HepG2 (cell line): ENCODE measurements at regions not wholly inside any gene's neighbourhood (a gene's known extent, or its start where the extent isn't known, plus 50 kb on each side); places are given as distances from the start of the nearest gene placed in this dataset.

Experiments
- ATAC-seq: fragments of 200-7000 bp; cut with Tn5 transposase; 3 replicates; pipeline ENCODE4 v1.9.1; 2020; ENCODE audit warnings: mild to moderate bottlenecking, moderate library complexity
- BruUV-seq: library from RNA; stranded (reverse); fragments of 400-500 nt; replicated peaks from 2 replicates; lab custom pipeline; 2021; lab: Mats Ljungman, UMichigan
- CTCF ChIA-PET: fragments of 300-600 bp; formaldehyde crosslinking; extraction: SDS; loops from one replicate; lab custom pipeline; 2021; ENCODE audit warnings: low total read pairs, inconsistent platforms, low intra/inter-chr PET ratio; lab: Yijun Ruan, JAX
- POLR2A ChIA-PET: fragments of 350-600 bp; sonication (Branson Sonifier 250); formaldehyde crosslinking; loops from one replicate; lab custom pipeline; 2020; ENCODE audit warnings: antibody characterized with exemption, inconsistent platforms; lab: Yijun Ruan, JAX
- DNase-seq: peaks from one replicate; pipeline ENCODE4 v3.0.0-alpha.2; 2015; ENCODE audit warnings: low spot score
- FAIRE-seq: peaks from 3 replicates; lab custom pipeline; 2011; peaks lifted over from hg19 to GRCh38; lab: Jason Lieb, UNC
- H2AFZ ChIP-seq: one replicate; pipeline ENCODE4 v1.6.1; 2011; ENCODE audit warnings: low read length, inconsistent platforms
- H3K27ac ChIP-seq: fragments of 300-600 bp; 3 replicates; pipeline ENCODE4 v1.8.0; 2011; ENCODE audit warnings: mixed run types, mild to moderate bottlenecking, mixed read lengths, low read length, inconsistent platforms; ENCODE audit not compliant: insufficient read depth; ENCODE audit errors: extremely low read length
- H3K27me3 ChIP-seq, 2 experiments: fragments of 200-600 bp in 1 of 2; 2 replicates in 1 of 2; 3 replicates in 1 of 2; pipeline versions ENCODE4 v1.6.0 to v1.8.0; 2011; ENCODE audit warnings: low read length in 2 of 2, mild to moderate bottlenecking in 2 of 2, moderate library complexity in 2 of 2, inconsistent platforms in 1 of 2; ENCODE audit not compliant: insufficient read depth in 2 of 2, control insufficient read depth in 1 of 2
- H3K36me3 ChIP-seq, 2 experiments: fragments of 200-600 bp in 1 of 2; replicated peaks in 1 of 2; 2 replicates in 1 of 2; 3 replicates in 1 of 2; pipeline versions ENCODE4 v1.5.1 to v1.8.0; 2011; ENCODE audit warnings: low read length in 2 of 2, inconsistent platforms in 1 of 2; ENCODE audit not compliant: insufficient read depth in 2 of 2, control insufficient read depth in 1 of 2
- H3K4me1 ChIP-seq: 2 replicates; pipeline ENCODE4 v1.5.1; 2012; ENCODE audit warnings: low read length, inconsistent platforms; ENCODE audit not compliant: insufficient read depth
- H3K4me2 ChIP-seq: 2 replicates; pipeline ENCODE4 v1.6.0; 2011; ENCODE audit warnings: low read depth, low read length, inconsistent platforms
- H3K4me3 ChIP-seq, 3 experiments: fragments of 200-600 bp in 1 of 3; sonication (generic), shearing (Covaris generic) in 1 of 3; replicated peaks in 1 of 3; 2 replicates each; pipeline ENCODE4 v1.5.1; 2011 to 2016; ENCODE audit warnings: low read length in 3 of 3, inconsistent platforms in 2 of 3, low read depth in 2 of 3, mild to moderate bottlenecking in 2 of 3, control low read depth in 1 of 3, mixed read lengths in 1 of 3; ENCODE audit not compliant: insufficient read depth in 1 of 3
- H3K79me2 ChIP-seq: one replicate; pipeline ENCODE4 v1.6.1; 2011; ENCODE audit warnings: low read length, inconsistent platforms; ENCODE audit not compliant: insufficient read depth
- H3K9ac ChIP-seq: 2 replicates; pipeline ENCODE4 v1.6.0; 2011; ENCODE audit warnings: mild to moderate bottlenecking, low read depth, low read length, inconsistent platforms; ENCODE audit not compliant: insufficient read depth
- H3K9me3 ChIP-seq: 2 replicates; pipeline ENCODE4 v1.5.1; 2012; ENCODE audit warnings: mild to moderate bottlenecking, low read length
- H4K20me1 ChIP-seq: 2 replicates; pipeline ENCODE4 v1.6.0; 2011; ENCODE audit warnings: inconsistent platforms, mild to moderate bottlenecking, low read length, moderate library complexity; ENCODE audit not compliant: insufficient read depth
- FOXM1 ChIP-seq: sonication (generic); formaldehyde crosslinking; IDR thresholded peaks from 2 replicates; pipeline ENCODE4 v1.5.0; 2020; ENCODE audit warnings: missing genetic modification reagents
- MIXL1 ChIP-seq: IDR thresholded peaks from 2 replicates; pipeline ENCODE4 v1.6.1; 2016
- YEATS4 ChIP-seq: sonication (generic); formaldehyde crosslinking; IDR thresholded peaks from 2 replicates; pipeline ENCODE4 v1.4.0; 2020; ENCODE audit warnings: missing genetic modification reagents, borderline replicate concordance
- ZMYM4 ChIP-seq: sonication (generic); formaldehyde crosslinking; IDR thresholded peaks from 2 replicates; pipeline ENCODE4 v1.8.1; 2023; ENCODE audit warnings: mild to moderate bottlenecking, missing genetic modification reagents
- ZNF350 ChIP-seq: sonication (generic); formaldehyde crosslinking; IDR thresholded peaks from 2 replicates; pipeline ENCODE4 v1.4.0; 2020; ENCODE audit warnings: mild to moderate bottlenecking, low read depth, missing genetic modification reagents, borderline replicate concordance
- ZNF768 ChIP-seq: sonication (generic); formaldehyde crosslinking; IDR thresholded peaks from 2 replicates; pipeline ENCODE4 v1.4.0; 2020; ENCODE audit warnings: missing genetic modification reagents
- WGBS: methylation state at CpG from one replicate; pipeline ENCODE4 v1.1.6; 2017; ENCODE audit warnings: low lambda C conversion rate; 5-methylcytosine and 5-hydroxymethylcytosine counted together
- in situ Hi-C: cut with HindIII; loops from 2 replicates; pipeline ENCODE4 v1.10.0; 2017; ENCODE audit warnings: low pct_unique_long_range_greater_than_20kb; ENCODE audit not compliant: extremely low pct_ligation_motif_present
- intact Hi-C: fragments of 100-400 bp; cut with micrococcal nuclease; formaldehyde crosslinking; loops from one replicate; pipeline ENCODE4 v1.10.0; 2022; ENCODE audit not compliant: unreplicated experiment
- TF ChIP-seq, protein P1 (sequence below): sonication (generic); formaldehyde crosslinking; IDR thresholded peaks from 2 replicates; pipeline ENCODE4 v1.4.0; 2020; ENCODE audit warnings: mild to moderate bottlenecking, missing genetic modification reagents
- TF ChIP-seq, protein P2 (sequence below): IDR thresholded peaks from 2 replicates; pipeline ENCODE4 v1.6.1; 2018; ENCODE audit warnings: missing genetic modification reagents
- TF ChIP-seq, protein P3 (sequence below): sonication (generic); formaldehyde crosslinking; IDR thresholded peaks from 2 replicates; pipeline ENCODE4 v1.5.0; 2020; ENCODE audit warnings: mild to moderate bottlenecking, missing genetic modification reagents, borderline replicate concordance
- TF ChIP-seq, protein P4 (sequence below): sonication (generic); formaldehyde crosslinking; IDR thresholded peaks from 2 replicates; pipeline ENCODE4 v1.4.0; 2020; ENCODE audit warnings: missing genetic modification reagents

DNA sequence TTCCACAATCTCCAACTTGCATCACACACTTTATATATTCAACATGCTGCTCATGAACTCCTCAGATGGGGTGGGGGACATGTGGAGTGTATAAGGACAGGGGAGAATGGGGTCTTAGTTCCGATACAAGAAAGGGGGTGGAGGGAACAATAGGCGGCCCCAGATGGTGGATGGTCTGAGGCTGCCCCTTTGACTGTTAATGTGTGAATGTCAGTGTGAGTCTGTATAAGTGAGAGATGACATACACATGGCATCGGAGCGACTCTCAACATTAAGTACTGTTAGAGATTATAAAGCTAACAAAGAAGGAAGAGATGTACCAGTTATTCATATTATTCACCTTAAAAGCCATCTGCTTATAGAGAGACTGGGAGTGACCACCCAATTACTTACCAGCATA, 193.1 kb downstream of the AXIN2 start:
- ATAC-seq (no peak), DNase-seq (no peak), FAIRE-seq (no peak)
- Histone ChIP-seq H3K27me3 (peaks cover 5 to 42% of the 10 kb centered on the region in 2 experiments; a peak in 3 of 5 replicates), H3K4me3 (no peak overlapping the region), H3K27ac (no peak overlapping the region), H4K20me1 (no peaks in the 10 kb centered on the region), H3K9ac (no peak overlapping the region), H3K79me2 (no peaks in the 10 kb centered on the region), H3K36me3 (no peaks in the 10 kb centered on the region), H2AFZ (no peak overlapping the region), H3K4me1 (peaks cover 13% of the 10 kb centered on the region), H3K4me2 (no peak overlapping the region), H3K9me3 (no peaks in the 10 kb centered on the region)
- CTCF ChIA-PET: no interaction called here
- TF ChIP-seq FOXM1 (CRISPR knock-in tag): no peak
- TF ChIP-seq, protein P1, sequence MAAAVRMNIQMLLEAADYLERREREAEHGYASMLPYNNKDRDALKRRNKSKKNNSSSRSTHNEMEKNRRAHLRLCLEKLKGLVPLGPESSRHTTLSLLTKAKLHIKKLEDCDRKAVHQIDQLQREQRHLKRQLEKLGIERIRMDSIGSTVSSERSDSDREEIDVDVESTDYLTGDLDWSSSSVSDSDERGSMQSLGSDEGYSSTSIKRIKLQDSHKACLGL (CRISPR knock-in tag): no peak
- intact Hi-C loops (no loop called here), in situ Hi-C loops (no loop called here)
- WGBS: 75% methylated on average over 4 of the region's 4 CpGs
- POLR2A ChIA-PET: no interaction called here
- BruUV-seq: no TSS peak

DNA sequence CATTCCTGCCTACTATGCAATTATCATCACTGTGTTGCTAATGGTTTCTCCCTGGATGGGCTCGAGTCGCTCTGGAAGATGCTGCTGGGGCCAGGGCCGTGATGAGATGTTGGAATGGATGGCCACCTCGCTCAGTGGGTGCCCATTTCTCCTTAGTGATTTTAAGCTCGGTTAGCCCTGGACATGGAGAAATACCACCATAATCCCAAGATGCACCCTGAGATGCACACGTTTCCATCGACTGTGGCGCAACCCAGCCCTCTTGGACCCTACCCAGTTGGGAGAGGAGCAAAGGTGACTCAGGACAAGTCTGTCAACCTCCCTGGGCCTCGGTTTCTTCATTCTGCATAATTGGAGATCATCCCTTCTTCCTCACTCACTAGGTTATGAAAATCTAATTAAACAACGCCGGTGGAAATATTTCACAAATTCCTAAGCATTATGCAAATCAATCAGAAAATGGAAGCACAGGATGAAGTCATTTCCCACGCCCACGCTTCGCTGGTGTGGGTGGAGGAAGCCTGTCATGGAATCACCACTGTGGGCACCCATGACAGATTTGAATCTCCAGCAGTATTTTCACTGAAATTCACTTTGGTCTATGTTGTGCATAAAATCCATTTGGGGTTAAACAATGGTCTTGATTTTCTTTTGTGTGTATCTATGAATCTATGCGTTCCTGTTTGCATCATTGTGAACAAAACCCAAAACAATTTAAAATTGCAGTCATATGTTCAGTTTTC, 195.2 kb downstream of the AXIN2 start:
- no peak overlapping the region for H3K27ac ChIP-seq
- DNase-seq (no peak), ATAC-seq (no peak), FAIRE-seq (no peak)
- in situ Hi-C loops (no loop called here), intact Hi-C loops (no loop called here)
- no peaks in the 10 kb centered on the region for H3K9me3 ChIP-seq
- CTCF ChIA-PET: no interaction called here
- H3K79me2 ChIP-seq: no peaks in the 10 kb centered on the region
- no peaks in the 10 kb centered on the region for H3K36me3 ChIP-seq
- POLR2A ChIA-PET: no interaction called here
- H3K4me3 ChIP-seq: no peak overlapping the region
- H3K9ac ChIP-seq: no peak overlapping the region
- BruUV-seq: no TSS peak
- H3K4me1 ChIP-seq: peaks cover 13% of the 10 kb centered on the region
- no peak overlapping the region for H2AFZ ChIP-seq
- no peak overlapping the region for H3K4me2 ChIP-seq
- H4K20me1 ChIP-seq: no peaks in the 10 kb centered on the region
- peaks cover 3 to 29% of the 10 kb centered on the region in 2 experiments for H3K27me3 ChIP-seq
- WGBS: 53% methylated on average over 15 of the region's 15 CpGs
- TF ChIP-seq, protein P2, sequence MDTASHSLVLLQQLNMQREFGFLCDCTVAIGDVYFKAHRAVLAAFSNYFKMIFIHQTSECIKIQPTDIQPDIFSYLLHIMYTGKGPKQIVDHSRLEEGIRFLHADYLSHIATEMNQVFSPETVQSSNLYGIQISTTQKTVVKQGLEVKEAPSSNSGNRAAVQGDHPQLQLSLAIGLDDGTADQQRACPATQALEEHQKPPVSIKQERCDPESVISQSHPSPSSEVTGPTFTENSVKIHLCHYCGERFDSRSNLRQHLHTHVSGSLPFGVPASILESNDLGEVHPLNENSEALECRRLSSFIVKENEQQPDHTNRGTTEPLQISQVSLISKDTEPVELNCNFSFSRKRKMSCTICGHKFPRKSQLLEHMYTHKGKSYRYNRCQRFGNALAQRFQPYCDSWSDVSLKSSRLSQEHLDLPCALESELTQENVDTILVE (CRISPR knock-in tag): no peak
- TF ChIP-seq ZNF350 (no peak), MIXL1 (CRISPR knock-in tag) (no peak), ZNF768 (CRISPR knock-in tag) (no peak), ZMYM4 (CRISPR knock-in tag) (no peak), YEATS4 (CRISPR knock-in tag) (no peak)
- TF ChIP-seq, protein P3, sequence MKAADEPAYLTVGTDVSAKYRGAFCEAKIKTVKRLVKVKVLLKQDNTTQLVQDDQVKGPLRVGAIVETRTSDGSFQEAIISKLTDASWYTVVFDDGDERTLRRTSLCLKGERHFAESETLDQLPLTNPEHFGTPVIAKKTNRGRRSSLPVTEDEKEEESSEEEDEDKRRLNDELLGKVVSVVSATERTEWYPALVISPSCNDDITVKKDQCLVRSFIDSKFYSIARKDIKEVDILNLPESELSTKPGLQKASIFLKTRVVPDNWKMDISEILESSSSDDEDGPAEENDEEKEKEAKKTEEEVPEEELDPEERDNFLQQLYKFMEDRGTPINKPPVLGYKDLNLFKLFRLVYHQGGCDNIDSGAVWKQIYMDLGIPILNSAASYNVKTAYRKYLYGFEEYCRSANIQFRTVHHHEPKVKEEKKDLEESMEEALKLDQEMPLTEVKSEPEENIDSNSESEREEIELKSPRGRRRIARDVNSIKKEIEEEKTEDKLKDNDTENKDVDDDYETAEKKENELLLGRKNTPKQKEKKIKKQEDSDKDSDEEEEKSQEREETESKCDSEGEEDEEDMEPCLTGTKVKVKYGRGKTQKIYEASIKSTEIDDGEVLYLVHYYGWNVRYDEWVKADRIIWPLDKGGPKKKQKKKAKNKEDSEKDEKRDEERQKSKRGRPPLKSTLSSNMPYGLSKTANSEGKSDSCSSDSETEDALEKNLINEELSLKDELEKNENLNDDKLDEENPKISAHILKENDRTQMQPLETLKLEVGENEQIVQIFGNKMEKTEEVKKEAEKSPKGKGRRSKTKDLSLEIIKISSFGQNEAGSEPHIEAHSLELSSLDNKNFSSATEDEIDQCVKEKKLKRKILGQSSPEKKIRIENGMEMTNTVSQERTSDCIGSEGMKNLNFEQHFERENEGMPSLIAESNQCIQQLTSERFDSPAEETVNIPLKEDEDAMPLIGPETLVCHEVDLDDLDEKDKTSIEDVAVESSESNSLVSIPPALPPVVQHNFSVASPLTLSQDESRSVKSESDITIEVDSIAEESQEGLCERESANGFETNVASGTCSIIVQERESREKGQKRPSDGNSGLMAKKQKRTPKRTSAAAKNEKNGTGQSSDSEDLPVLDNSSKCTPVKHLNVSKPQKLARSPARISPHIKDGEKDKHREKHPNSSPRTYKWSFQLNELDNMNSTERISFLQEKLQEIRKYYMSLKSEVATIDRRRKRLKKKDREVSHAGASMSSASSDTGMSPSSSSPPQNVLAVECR (CRISPR knock-in tag): no peak
- TF ChIP-seq, protein P4, sequence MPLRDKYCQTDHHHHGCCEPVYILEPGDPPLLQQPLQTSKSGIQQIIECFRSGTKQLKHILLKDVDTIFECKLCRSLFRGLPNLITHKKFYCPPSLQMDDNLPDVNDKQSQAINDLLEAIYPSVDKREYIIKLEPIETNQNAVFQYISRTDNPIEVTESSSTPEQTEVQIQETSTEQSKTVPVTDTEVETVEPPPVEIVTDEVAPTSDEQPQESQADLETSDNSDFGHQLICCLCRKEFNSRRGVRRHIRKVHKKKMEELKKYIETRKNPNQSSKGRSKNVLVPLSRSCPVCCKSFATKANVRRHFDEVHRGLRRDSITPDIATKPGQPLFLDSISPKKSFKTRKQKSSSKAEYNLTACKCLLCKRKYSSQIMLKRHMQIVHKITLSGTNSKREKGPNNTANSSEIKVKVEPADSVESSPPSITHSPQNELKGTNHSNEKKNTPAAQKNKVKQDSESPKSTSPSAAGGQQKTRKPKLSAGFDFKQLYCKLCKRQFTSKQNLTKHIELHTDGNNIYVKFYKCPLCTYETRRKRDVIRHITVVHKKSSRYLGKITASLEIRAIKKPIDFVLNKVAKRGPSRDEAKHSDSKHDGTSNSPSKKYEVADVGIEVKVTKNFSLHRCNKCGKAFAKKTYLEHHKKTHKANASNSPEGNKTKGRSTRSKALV (CRISPR knock-in tag): no peak
